GM19452 (cell line): ENCODE measurements at regions not wholly inside any gene's neighbourhood (a gene's known extent, or its start where the extent isn't known, plus 50 kb on each side); places are given as distances from the start of the nearest gene placed in this dataset.

Source experiments
- ATAC-seq: cut with Tn5 transposase; IDR thresholded peaks from one replicate; pipeline ENCODE4 v1.9.1; 2021; ENCODE audit not compliant: unreplicated experiment

DNA sequence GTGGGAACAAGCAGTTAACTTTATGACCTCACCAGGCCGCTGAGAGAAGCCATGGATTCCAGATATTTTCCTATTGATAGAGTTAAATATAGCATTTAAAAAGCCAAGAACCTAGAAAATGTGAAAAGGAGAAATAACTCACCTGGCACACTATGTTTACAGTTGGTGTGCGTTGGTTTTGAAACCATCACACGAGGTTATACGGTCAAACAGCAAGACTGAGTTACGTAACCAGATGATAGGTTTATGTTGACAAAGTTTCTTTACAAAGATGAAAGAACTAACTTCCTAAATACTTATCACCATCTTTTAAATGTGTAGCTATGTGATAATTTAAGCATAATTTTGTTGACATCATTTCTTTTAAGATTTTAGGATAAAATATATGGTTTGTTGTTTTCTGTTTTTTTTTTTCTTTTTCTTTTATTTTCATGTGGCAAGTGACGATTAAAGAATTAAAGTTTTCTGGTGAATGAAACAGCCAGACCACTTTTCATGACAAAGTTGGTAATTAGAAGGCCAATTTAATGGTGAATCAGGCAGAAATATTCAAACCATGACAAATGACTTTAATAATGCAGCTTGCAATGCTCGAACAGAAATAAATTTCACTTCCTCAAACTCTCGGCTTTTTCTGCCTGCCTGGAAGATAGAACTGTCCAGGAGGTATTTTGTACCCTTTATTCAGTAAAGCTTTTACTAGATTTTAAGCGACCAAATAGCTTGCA lies 339.1 kb upstream of the OBI1 start:
- ATAC-seq: no peak

DNA sequence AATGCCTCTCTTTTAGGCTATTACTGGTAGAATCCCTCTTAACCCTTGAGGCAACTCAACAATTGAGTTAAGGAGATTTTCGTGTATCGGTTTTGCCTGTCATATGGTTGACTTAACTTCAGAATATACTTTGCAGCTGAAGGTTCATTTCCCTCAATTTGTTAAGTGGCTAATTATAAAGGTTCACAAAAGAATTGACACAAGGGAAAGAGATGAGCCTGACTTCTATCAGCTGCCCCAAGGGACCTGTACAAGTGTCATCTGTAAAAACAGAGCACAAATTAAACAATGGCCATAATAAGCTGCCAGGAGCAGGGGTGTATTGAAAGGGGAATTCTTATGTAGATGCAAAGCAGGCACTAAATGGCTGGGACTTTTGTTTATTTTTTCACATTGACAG lies 334.8 kb upstream of the OBI1 start:
- no peak for ATAC-seq

DNA sequence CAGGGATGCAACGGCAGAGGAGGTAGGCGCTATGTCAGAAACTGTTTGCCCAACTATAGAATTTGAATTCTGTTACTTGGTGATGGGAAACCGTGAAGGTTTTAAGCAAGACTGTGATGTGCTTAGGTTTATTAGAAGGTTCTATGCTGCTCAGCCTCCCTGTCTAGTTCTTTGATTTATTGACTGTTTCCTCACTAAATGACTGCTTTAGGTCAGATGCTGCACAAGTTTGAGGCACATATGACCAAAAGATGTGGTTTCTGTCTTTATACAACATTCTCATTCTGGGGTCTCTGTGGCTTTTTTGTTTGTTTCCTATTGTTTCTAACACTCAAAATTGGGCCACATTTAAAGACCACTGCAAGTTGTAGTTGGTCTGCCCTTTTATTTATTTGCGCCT lies 323.0 kb upstream of the OBI1 start:
- no peak for ATAC-seq

DNA sequence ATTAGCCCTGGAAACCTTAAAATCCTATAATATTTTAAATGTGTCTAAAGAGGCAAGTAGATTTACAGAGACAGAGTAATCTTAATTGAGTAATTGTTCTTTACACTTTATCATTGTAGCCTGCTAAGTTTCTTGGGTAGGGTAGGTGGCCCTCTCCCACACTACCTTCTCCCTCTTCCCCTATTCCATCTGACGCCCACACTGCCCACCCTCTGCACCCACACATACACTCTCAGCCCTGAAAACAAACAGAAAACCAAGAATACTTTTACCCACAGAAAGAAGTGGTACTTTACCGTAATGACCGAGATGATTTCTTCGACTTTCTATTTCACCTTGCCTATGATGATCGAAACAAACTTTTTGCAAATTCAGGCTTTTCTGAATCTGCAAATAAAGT lies 320.4 kb upstream of the OBI1 start:
- no peak for ATAC-seq

DNA sequence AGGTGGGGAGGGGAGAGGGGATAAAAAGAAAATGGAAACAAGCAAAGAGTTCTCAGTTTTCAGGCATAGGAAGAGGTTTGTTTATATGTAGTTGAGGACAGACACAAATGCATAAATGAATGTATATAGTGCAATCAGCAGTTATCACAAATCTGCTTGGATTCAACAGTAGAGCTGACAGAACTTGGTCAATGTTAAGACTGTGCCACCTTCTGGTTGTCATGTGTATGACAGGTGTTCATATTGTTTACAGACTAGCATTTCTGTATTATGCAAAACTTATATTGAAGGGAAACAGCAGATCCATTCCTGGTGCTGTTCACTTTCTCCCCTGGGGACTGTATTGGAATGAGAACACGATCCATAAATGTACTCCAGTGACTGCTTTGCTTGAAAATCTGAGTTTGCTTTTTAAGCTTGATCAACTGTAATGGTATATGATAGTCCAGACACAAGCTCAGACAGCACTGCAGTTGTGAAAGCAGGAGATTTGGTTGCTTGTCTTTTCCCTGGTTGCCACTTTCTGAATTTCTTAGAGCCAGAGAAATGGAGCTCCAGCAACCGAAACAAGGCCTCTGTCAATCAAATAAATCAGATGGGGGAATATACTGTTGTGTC lies 319.5 kb upstream of the OBI1 start:
- ATAC-seq: peak; percentile 95

DNA sequence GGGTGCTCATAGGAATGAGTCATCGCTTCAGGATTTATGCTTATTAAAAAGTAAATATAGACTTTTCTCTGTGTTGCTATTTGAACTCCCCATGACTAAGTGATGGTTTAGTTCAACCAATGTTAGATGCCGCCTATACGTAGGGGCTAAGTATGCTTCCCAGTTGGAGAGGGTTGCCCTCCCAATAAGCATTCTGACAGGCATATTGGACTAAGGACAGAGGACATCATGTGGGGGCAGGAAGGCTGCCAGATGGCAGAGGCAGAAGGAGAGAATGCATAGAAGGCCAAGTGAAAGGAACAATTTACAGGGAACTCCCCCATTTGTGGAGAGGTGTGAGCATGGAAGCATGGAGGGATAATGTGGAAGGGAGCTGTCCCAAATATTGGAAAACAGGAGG lies 318.4 kb upstream of the OBI1 start:
- no peak for ATAC-seq

DNA sequence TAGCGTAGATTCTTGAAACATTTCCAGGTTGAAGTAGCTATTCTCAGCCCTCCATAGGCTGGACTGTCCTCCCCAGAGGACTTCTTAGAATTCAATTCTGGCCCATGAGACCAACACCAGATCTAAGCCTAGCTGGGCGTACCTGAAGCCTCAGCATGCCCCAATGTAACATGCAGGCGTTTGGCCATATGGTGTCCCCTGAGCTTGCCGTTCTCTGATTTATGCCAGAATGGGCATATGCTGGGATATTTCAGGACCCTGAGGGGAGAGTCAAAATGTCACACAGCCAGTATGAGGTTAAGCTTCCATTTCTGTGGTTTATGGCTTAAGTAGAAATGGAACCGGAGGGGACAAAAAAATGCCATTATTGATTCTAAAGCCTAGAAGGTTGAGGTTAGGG lies 317.7 kb upstream of the OBI1 start:
- no peak for ATAC-seq

DNA sequence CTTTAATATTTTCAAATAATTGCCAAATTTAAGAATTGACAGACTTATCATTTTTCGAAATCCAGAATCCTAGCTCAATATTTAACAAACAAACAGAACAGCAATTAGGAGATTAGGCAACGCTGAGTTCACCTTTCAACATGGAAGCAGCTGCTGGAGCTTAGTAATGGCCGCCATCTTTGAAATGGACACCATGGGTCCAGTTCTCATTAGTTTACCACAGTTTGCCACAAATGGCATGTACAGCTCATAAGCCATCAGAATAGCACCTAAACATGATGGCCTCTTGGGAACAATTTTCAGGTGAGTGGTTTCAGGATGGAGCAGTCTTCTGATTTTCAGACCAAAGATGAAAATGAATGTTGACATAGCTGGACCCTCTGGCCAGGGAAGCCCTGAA lies 313.6 kb upstream of the OBI1 start:
- ATAC-seq: no peak

DNA sequence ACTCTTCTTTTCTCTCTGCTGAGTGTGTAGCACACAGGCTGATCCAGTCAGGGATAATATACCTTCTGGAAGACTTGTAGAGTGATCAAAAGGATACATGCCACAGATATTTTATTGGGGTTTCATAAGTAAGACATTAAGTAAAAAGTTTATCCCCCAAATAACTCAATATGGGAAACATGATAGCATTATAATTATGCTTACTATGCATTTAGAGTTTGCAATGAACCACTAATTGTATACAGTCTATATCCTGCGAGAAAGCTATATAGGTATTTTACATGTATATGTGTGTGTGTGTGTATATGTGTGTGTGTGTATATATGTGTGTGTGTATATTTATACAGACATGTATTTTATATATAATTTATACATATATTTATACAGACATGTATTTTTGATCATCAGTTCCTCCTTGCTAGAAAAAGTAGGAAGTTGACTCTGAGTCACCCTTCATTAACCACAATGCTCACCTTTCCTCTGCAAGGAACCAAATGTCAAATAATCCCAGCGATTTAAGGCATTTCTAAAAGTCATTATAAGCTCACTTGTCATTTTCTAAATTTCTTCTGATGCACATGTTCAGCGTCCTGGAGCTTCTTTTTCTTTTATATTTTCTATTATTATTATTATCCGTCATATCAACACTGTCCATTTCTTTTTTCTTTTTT lies 312.5 kb upstream of the OBI1 start:
- ATAC-seq: no peak

DNA sequence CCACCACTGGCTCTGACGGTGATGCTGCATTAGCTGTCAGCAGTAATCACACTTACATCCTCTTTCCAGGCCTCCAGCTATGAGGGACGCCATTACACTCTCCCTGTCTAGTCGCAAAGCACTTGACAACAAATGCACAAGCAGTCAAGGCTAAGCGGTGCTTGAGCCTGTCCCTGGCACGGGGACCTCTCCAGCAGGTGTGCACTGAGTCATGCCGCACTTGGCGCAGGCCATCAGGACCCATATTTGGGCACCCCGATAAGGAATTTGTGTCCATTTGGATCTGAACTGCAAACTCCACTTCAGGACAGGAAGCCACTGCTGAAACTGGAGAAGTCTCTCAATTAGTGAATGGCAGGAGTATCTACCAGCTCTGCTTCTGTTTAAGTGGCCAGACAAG lies 301.9 kb upstream of the OBI1 start:
- no peak for ATAC-seq

DNA sequence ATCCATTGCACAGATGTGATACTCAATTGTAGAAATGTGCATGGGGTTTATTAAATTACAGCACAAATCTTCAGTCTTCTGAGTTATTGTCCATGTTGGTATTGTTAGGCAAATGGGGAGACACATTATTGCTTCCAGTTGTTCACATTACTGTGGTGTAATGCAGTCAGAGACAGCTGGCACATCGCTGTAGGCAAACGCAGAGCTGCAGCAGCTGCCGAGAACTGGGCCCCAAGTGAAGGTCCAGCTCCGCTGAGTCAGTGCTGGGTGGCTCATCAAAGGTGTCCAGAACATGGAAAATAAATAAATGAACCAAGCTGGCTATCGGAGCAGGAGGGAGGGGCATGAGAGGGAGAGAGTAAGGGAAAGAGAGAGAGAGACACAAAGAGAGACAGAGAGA lies 299.1 kb upstream of the OBI1 start:
- no peak for ATAC-seq

DNA sequence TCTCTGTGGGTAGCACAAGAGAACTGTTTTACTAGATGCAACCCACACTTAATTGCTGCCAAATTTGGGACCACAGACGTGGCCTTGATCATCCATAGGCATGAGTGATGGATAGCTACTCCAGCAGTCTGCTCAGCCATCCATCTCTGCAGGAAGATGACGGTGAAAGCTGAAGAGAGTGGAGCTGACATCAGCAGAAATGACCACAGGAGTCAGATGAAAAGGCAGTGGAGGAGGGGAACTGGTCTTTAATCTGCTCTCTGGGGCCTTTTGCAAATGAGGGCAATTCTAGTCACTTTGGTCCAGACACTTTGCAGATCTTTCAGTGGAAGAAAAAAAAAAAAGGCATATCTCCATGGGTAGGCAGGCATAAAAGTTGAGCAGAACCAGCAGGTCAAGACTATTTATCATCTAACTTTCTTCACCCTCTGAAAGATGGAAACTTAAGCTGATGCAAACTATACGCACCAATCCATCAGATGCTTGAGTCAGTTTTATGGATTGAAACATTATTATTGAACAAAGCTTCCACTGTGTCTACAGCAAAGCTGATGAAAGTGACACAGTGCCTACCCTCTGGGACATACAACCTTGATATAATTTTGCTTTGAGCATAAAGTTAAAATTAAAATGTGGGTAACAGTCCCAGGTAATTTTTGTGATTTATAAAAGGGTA lies 281.6 kb upstream of the OBI1 start:
- ATAC-seq: no peak

DNA sequence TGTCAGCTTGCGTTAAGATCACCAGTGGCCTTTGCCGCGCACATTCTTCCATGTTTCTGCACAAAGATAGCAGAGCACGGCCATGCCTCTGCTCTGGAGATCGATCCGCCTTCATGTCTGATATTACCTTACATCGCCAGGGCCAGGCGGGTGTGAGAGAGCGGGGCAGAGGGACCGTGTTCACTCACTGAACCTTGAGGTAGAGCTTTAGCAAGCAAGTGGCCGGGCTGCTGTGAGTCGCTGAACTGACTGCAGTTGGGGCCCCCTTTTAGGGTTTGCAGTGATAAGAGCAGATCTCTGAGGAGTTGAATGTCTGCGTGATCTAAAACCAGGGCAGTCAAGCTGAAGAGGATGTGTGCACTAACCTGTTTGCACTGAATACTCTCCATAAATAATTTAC lies 275.4 kb upstream of the OBI1 start:
- ATAC-seq: no peak

DNA sequence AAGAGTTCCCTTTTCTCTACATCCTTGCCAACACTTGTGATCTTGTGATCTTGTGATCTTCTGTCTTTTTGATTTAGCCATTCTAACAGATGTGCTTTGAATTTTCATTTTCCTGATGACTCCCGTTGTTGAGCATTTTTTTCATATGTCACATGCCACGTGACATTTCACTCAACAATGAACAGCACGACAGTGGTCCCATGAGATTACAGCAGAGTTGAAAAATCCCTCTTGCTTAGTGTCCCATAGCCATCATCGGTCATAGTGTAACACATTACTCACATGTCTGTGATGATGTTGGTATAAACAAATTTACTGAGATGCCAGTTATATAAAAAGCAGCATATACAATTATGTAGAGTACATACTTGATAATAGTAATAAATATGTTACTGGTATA lies 256.1 kb upstream of the OBI1 start:
- ATAC-seq: no peak

DNA sequence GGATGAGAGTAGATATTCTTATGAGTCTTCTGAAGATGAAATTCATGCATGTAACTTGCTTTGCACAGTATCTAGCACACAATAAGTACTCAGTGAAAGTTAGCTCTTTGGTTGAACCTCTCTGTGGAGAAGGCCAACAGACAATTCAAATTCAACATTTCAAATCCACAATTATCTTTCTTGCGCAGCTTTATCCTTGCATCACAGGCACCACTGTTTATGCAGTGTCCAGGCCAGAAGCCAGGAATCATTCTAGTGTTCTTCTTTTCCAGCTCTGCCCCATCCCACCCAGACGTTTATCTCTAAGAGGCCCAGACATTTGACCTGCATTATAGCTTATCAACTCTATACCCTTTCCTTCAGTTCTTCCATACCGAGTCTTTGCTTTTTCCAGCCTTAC lies 254.7 kb upstream of the OBI1 start:
- no peak for ATAC-seq

DNA sequence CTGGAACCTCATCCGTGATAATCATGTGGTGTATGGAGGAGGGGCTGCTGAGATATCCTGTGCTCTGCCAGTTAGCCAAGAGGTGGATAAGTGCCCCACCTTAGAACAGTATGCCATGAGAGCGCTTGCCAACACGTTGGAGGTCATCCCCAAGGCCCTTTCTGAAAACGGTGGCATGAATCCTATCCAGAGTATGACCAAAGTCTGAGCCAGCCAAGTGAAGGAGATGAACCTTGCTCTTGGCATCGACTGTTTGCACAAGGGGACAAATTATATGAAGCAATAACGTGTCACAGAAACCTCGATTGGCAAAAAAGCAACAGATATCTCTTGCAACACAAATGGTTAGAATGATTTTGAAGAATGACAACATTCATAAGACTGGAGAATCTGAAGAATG lies 251.2 kb upstream of the OBI1 start:
- no peak for ATAC-seq

DNA sequence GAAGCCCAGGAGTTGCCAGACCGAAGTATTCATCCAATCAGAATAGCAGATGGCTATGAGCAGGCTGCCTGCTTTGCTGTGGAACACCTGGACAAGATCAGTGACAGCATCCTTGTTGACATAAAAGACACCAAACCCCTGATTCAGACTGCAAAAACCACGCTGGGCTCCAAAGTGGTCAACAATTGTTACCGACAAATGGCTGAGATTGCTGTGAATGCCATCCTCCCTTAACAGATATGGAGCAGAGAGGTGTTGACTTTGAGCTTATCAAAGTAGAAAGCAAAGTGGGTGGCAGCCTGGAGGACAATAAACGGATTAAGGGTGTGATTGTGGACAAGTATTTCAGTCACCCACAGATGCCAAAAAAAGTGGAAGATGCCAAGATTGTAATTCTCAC lies 250.3 kb upstream of the OBI1 start:
- no peak for ATAC-seq

DNA sequence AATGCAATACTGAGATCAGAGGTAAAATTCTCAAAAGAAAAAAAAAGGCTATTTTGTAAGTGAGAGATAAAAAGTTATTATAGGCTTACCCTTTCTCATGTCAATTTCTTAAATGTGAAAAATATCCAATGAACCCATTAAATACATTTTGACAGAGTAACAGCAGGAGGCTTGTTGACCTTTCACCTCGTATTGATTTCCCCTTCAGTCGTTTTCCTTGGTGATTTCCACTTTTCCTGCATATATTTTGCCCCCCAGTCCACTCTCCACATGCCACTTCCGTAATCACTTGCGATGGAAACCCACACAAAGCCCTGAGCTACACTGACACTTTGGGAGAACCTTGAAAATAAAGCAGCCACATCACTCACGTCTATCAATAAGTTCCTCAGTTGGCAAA lies 248.1 kb upstream of the OBI1 start:
- ATAC-seq: no peak

DNA sequence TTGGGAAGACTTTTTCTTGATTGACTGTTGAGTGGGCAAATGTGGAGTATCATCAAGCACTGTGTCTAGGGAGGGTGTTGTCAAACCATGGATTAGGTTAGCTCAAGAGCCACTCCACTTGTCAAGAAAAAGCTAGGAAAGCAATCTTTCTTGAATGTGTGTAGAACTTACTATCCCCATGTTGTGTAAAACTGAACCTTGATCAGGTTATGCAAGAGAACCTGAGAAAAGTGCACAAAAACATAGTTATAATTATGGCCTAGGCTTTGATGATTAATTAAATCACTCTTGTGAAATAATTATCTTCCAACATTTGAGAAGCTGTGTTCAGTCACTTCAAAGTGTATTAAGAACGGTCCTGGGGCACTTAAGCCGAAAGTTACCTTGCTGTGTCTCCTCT lies 238.2 kb upstream of the OBI1 start:
- ATAC-seq: no peak

DNA sequence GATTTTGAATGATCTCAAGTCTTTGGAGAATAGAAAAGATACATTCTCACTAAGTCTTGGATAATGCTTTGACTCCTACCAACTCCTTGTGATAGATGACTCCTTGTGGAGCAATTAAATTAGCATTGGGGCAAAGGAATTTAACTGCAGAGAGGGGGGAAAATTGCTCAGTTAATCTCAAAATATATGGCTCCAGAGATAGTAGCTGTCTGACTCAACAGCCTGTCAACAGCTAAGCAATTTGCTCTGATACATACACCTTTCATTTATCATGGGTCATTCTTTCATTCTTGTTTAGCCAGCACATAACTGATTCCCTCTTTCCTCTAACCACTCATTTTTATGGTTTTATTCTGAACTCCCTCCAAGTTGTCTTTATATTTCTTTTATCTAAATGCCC lies 225.6 kb upstream of the OBI1 start:
- no peak for ATAC-seq

DNA sequence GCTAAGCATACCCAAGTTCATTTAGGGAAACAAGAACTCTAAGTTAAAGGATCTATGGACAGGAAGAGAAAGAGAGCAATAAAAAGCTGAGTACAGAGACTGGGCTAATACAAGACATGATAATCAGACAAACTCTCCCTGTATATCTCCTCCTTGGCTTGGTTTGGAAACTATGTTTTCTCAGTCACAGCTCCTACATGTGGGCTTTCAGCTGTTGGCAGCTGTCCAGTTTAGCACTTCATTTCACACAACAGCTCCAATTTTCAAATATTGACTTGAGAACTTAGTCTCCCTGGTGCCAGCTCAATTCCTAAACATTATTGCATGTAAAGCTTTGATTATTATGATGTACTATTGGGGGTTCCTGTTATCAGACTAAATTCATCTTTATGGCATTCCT lies 222.8 kb upstream of the OBI1 start:
- ATAC-seq: no peak

DNA sequence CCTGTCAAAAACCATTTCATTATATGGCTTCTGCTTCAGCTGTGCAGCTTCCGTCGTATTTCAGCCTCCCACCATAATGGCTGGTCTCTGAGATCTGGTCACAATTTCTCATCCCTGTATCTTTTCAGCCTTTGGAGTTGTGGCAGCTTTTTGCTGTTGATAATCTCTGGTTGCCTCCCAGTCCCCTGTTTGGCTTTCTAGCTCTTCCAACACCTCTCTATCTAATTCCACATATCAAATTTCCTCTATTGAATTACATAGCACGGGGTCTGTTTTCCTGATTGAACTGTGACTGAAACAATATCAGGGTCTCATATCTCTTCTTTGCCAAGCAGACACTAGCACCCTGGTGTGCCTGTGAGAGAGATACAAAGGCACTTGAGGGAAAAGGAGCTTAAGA lies 222.1 kb upstream of the OBI1 start:
- ATAC-seq: no peak
